Stimulated activated naive B cell treated with anti-CD40 and anti-IgM and Interleukin-4, amounts not matched to agents 10 μg/mL and 1 μg/mL and 100 μg/mL, for 72 hours (primary cell): ENCODE measurements at regions not wholly inside any gene's neighbourhood (a gene's known extent, or its start where the extent isn't known, plus 50 kb on each side); places are given as distances from the start of the nearest gene placed in this dataset.
"Not testable (repeated sequence)": the region's sequence is repeated elsewhere in the genome, so short reads cannot be mapped to it uniquely, and the experiment has no call there.

Experiments used
- ATAC-seq, 2 donors: fragments of 150-1000 bp; cut with Tn5 transposase; replicated peaks; 2 replicates each; pipeline ENCODE4 v1.10.0; 2021; ENCODE audit warnings: moderate library complexity in 1 of 2
- DNase-seq: peaks from one replicate; pipeline ENCODE4 v3.0.0; 2021
- H3K27ac Mint-ChIP-seq: one replicate; pipeline ENCODE4 v1.8.0; 2022; ENCODE audit warnings: mild to moderate bottlenecking, mixed read lengths
- H3K27me3 Mint-ChIP-seq, 2 donors: one replicate each; pipeline ENCODE4 v1.8.0; 2022; ENCODE audit warnings: mixed read lengths in 2 of 2
- H3K36me3 Mint-ChIP-seq, 2 donors: one replicate each; pipeline ENCODE4 v1.8.0; 2022; ENCODE audit warnings: mixed read lengths in 2 of 2, mild to moderate bottlenecking in 1 of 2
- H3K4me1 Mint-ChIP-seq, 2 donors: one replicate each; pipeline ENCODE4 v1.8.0; 2022; ENCODE audit warnings: mixed read lengths in 2 of 2, mild to moderate bottlenecking in 1 of 2
- H3K4me3 Mint-ChIP-seq, 2 donors: one replicate each; pipeline ENCODE4 v1.8.0; 2022; ENCODE audit warnings: mild to moderate bottlenecking in 2 of 2, mixed read lengths in 2 of 2, moderate library complexity in 1 of 2
- H3K9me3 Mint-ChIP-seq, 2 donors: one replicate each; pipeline ENCODE4 v1.8.0; 2022; ENCODE audit warnings: mixed read lengths in 2 of 2, mild to moderate bottlenecking in 1 of 2

DNA sequence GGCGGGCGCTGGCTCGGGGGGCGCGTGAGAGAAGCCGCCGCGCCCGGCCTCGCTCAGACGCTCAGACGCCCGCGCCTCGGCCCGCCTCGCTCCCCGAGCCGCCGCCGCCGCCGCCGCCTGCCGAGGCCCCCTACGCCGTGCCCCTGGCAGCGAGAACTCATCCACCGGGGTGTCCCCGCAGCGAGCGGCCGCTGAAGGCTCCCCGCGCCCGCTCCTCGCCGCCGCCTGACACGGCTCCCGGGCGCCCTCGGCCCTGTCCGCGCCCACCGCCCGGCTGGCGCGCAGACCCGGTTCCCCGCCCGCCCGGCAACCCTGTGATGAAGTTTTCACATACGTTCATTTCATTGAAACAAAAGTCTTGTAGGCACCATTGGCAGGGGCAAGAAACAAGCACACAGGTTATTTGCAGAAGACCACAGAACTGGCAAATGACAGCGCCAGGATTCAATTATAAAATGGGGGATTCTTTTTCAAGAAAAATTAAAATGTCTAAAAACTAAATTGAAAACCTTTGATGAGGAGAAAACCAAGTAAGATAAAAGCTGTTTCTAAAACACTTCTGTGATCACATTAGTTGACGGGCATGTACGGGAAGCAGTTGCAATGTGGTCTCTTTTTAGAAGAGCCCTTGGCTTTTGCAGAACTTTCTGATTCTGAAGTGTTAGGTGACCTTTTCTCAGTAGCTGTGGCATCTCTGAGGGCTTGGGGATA, 50.5 kb upstream of the TUBA3D start:
- H3K27ac Mint-ChIP-seq: no peak overlapping the region
- DNase-seq (no peak), ATAC-seq (peak in 1 of 2 donors; percentile 20)
- H3K4me3 Mint-ChIP-seq: no peak overlapping the region
- H3K9me3 Mint-ChIP-seq: no peaks in the 10 kb centered on the region
- no peaks in the 10 kb centered on the region for H3K36me3 Mint-ChIP-seq
- peaks cover 32 to 50% of the 10 kb centered on the region in 2 donors for H3K27me3 Mint-ChIP-seq
- peaks cover 0 to 5% of the 10 kb centered on the region in 2 donors for H3K4me1 Mint-ChIP-seq

DNA sequence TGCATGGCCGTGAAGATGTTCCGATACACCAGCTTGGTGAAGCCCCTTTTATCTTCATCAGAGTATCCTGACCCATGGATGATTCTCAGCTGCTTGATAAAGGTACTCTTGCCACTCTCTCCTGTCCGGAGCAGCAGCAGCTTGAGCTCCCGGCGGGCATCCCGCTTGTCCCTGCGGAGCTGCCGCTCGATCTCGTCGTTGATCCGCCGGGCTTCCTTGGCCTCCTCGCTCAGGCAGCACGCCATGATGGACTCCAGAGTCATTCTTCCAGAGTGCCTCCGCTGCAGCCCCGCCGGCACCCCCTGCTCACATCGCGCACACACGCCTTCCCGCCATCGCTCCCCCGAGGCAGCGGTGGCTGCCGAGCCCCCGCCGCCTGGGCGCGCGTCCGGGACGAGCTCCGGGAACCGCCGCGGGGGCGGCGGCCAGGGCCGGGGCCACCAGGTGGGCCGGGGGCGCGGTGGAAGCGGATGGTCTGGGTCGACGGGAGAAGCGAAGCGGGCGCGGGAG, 51.3 kb upstream of the TUBA3D start:
- not testable (repeated sequence) for H3K36me3 Mint-ChIP-seq, H3K4me1 Mint-ChIP-seq, H3K9me3 Mint-ChIP-seq, ATAC-seq, DNase-seq, H3K27ac Mint-ChIP-seq
- Mint-ChIP-seq H3K27me3 (peaks cover 34 to 48% of the 10 kb centered on the region in 2 donors), H3K4me3 (peak overlapping the region in 1 of 2 donors; percentile 28)

GRCh38 chr2:131420751-131421150, 55.2 kb upstream of the TUBA3D start:
- DNase-seq, H3K27ac Mint-ChIP-seq, H3K9me3 Mint-ChIP-seq, ATAC-seq, H3K36me3 Mint-ChIP-seq, H3K4me1 Mint-ChIP-seq, H3K4me3 Mint-ChIP-seq: not testable (repeated sequence)
- peaks cover 29 to 39% of the 10 kb centered on the region in 2 donors for H3K27me3 Mint-ChIP-seq

DNA sequence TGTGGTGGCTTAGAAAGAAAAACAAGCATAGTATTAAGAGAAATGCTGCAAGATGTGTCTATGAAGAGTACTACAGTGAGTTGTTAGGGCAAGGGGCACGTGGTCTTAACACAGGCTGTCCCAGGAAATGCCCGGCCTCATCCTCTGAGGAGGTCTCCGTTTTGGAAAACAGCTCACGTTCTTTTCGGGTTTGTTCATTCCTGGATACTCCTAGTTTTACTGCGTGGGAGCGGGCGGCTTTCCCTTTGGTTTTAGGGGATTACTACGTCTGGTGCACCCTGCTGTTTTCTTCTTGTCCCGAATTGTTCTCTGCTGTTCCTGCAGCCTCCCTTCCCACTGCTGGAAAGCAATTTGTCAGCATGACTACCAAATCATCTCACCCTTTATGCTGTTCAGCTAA, 55.5 kb upstream of the RAB6D start:
- no peaks in the 10 kb centered on the region for H3K4me1 Mint-ChIP-seq
- ATAC-seq: no peak
- no peaks in the 10 kb centered on the region for H3K9me3 Mint-ChIP-seq
- H3K27ac Mint-ChIP-seq: no peak overlapping the region
- no peak overlapping the region for H3K4me3 Mint-ChIP-seq
- peaks cover 23 to 40% of the 10 kb centered on the region in 2 donors for H3K27me3 Mint-ChIP-seq
- DNase-seq: no peak
- no peaks in the 10 kb centered on the region for H3K36me3 Mint-ChIP-seq

DNA sequence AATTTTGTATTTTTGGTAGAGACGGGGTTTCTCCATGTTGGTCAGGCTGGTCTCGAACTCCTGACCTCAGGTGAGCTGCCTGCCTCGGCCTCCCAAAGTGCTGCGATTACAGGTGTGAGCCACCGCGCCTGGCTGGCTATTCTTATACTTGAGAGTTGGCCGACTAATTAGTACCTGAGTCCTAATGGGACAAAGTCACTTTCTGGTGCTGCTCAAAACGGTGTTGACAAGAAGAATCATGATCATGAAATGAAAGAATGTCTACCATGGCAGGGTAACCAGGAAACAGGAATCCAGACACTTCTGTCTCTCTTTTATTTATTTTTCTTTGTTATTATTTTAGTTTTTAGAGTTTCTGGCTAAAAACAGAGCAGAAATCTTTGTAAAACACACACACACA, 54.7 kb upstream of the RAB6D start:
- no peak overlapping the region for H3K4me3 Mint-ChIP-seq
- H3K4me1 Mint-ChIP-seq: no peaks in the 10 kb centered on the region
- DNase-seq: no peak
- no peaks in the 10 kb centered on the region for H3K9me3 Mint-ChIP-seq
- peaks cover 18 to 32% of the 10 kb centered on the region in 2 donors for H3K27me3 Mint-ChIP-seq
- no peaks in the 10 kb centered on the region for H3K36me3 Mint-ChIP-seq
- H3K27ac Mint-ChIP-seq: no peak overlapping the region
- no peak for ATAC-seq

DNA sequence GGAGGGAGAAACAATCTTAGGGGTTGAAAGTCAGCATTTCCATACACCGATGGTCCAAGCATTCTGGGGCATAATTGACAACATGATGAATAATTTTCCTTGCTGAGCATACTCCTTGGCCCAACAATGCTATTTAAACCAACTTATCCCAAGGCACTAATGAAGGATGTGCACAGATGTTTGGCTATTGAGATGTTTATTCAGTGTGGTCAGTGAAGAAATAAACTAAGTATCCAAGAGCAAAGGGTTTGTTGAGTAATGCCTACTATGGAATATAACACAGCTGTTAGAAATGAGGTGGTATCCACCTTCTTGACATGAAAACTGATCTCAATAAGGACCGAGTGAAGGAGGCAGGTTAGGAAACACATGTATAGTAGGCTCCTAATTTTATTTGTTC, 53.9 kb upstream of the RAB6D start:
- no peaks in the 10 kb centered on the region for H3K36me3 Mint-ChIP-seq
- H3K4me3 Mint-ChIP-seq: no peak overlapping the region
- no peak overlapping the region for H3K27ac Mint-ChIP-seq
- peaks cover 23 to 33% of the 10 kb centered on the region in 2 donors for H3K27me3 Mint-ChIP-seq
- no peaks in the 10 kb centered on the region for H3K9me3 Mint-ChIP-seq
- DNase-seq (no peak), ATAC-seq (no peak)
- no peaks in the 10 kb centered on the region for H3K4me1 Mint-ChIP-seq

GRCh38 chr2:131413785-131414184, 49.8 kb upstream of the RAB6D start:
- DNase-seq: no peak
- Mint-ChIP-seq H3K4me3 (no peak overlapping the region), H3K9me3 (no peaks in the 10 kb centered on the region), H3K4me1 (no peaks in the 10 kb centered on the region), H3K27ac (no peak overlapping the region), H3K36me3 (no peaks in the 10 kb centered on the region), H3K27me3 (peaks cover 35 to 42% of the 10 kb centered on the region in 2 donors)
- no peak for ATAC-seq
